Inferior parietal cortex (tissue), 1 donor: ENCODE measurements at regions not wholly inside any gene's neighbourhood (a gene's known extent, or its start where the extent isn't known, plus 50 kb on each side); places are given as distances from the start of the nearest gene placed in this dataset.
A peak's percentile ranks its signal among the peaks of the same experiment; 100 is the strongest.

ENCODE experiments used
- DNase-seq: peaks from one replicate; pipeline ENCODE4 v3.0.0-alpha.2; 2016; ENCODE audit errors: extremely low spot score

GRCh38 chr4:3364634-3365314 is 72.0 kb downstream of the RGS12 start:
- DNase-seq = no peak

- DNase-seq = no peak
Measured at GRCh38 chr4:3365326-3365725, 72.5 kb downstream of the RGS12 start.

DNA sequence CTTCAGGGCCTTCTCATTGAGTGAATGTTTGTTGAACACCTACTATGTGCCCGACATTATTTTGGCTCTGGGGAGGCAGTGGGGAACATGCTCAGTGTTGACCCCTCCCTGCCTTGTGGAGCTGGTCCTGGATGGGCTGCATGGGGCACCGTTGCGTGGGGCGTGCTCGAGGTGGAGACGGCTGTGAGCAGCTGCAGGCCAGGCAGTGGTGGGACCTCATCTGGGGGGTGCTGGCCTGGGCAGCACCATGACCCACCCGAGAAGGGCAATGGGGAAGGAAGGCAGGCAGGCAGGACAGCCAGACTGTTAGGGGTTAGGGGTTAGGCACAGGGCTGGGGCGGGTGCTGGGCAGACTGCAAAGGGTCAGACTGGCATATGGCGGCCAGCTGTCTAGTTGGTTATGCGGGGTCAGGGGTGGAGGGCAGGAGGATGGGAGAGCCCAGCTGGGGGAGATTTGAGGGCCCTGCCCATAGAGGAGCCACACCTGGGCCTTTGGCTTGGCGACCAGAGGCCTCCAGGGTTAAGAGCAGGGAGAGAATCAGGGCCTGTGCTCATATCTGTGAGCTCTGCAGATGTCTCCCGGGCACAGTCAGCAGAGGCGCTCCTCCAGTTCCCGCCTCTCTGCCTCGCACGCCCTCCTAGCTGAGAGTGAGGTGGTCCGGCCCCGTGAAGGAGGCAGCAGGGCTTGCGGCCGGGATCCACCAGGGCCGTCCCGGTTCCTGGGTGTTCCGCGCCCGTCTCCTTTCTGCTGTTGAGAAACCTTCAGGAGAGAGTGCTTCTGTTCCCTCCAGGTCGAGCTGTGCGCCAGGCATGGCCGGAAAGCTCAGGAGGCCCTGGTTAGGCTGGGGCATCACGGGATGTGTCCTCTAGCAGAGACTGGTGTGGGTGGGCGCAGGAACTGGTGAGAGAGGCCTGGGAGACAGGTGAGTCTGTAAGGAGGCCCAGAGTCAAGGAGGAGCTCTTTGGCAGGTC is 73.3 kb downstream of the RGS12 start:
- DNase-seq = no peak

- DNase-seq = no peak
Measured at GRCh38 chr4:3366893-3367775, 74.3 kb downstream of the RGS12 start.

- no peak for DNase-seq
Measured at GRCh38 chr4:3367866-3368265, 73.9 kb upstream of the HGFAC start.

DNA sequence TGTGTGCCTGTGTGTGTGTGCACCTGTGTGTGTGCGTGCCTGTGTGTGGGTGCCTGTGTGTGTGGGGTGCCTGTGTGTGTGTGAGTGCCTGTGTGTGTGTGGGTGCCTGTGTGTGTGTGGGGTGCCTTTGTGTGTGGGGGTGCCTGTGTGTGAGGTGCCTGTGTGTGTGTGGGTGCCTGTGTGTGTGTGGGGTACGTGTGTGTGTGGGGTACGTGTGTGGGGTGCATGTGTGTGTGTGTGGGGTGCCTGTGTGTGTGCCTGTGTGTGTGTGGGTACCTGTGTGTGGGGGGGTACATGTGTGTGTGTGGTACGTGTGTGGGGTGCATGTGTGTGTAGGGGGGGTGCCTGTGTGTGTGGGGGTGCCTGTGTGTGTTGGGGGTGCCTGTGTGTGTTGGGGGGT is 73.4 kb upstream of the HGFAC start:
- no peak for DNase-seq

DNA sequence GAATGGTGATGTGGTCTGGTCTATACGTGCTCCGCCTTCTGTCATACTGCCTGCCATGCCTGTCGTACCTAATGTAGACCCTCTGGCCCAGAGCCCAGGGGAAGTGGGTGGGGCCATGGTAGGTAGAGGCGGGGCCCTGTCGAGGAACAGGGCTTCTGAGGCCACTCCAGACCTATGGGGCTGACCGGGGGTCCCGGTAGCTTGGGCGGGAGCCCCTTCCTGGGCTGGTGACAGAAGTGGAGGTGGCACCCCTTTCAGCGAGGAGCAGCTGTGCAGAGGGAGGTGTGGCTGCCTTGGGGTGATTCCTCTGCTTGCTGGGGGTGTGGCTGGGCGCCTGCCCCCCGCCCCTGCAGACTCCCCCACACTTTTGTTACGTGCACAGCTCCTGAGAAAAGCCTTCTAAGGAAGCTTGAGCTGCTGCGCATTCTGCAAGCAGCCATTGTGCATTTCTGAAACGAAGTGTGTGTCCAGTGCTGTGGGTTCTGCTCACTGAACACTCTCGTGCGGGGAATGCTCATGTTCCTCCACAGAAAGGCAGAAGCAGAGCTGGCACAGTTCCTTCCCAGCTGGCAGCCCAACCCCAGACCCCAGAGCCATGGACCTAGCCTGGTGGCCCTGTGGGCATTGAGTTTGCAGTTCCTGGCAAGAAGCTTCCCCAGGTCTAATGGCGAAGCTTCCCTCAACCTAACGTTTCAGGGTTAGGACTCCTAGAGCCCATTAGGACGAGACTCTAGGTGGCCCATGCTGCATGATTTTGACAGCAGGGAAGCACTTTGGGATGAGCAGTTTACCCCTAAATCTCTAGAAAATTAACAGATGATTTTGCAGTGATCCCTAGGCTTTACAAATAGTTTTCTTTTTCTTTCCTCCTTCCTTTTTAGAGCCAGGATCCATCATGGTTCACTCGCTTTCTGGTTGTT is 72.7 kb upstream of the HGFAC start:
- DNase-seq = peak; percentile 27

- peak; percentile 70 for DNase-seq
Measured at GRCh38 chr4:3369781-3370674, 71.7 kb upstream of the HGFAC start.

DNA sequence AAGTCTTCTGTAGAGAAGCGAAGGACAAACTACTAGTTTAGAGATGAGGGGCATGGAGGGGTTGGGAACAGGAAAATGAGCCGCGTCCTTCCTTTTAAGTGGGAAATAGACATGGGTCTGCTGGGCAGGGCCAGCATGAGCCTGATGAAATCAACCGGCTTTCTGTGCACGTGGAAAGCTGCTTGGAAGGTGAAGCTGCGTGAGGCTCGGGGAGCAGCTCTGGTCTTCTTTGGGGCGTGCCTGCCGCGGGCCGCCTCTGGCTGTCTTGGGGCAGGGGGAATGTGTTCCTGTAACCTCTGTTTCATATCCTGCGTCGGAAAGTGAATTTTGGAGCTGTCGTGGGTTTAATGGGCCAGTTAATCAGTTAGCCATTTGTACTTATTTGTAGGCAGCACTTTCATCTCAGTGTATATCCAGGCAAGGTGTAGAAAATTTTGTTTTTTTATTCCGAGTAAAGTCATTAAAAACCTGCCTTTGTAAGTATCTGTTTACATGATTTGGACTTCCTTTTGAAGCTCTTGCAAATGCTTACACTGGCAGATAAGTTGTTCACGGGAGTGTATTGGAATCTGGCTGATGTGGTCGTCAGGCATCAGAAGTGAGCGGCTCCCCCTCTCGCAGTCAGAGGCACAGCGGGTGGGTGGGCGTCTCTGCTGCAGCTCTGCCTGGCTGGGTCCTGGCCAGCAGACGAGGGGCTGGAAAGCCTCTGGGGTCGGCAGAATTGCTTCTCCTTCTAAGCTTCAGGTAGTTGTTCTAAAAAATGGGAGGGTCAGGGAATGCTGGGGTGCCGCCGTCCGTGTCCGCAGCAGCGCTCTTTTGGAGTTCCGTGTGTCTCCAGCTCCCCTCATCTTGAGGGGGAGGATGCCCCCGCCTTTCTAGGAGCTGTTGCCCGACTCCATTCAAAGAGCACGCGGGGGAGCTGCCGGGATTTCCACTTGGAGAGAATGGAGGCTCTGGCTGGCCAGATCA is 70.5 kb upstream of the HGFAC start:
- DNase-seq = no peak

- DNase-seq = no peak
Measured at GRCh38 chr4:3372264-3372932, 69.4 kb upstream of the HGFAC start.

- DNase-seq = no peak
Measured at GRCh38 chr4:3372933-3373465, 68.8 kb upstream of the HGFAC start.

DNA sequence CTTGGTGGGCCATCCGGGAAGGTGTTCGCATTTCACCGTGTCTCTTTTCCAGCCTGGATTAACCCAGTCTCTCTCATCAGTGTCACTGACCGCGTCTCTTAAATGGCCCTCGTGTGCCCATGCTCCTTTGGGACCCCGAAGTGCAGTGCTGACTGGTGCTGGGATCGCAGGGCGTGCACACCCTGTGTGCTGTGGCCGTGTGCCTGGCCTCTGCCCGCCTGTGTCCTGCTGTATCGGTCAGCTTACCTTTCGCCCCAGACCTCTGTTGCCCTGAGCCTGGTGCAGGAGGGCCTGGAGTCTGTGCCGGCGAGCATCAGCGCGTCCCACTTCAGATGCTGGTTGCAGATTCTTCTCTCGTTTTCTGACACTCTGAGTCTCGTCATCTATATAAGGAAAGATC is 68.3 kb upstream of the HGFAC start:
- no peak for DNase-seq

DNA sequence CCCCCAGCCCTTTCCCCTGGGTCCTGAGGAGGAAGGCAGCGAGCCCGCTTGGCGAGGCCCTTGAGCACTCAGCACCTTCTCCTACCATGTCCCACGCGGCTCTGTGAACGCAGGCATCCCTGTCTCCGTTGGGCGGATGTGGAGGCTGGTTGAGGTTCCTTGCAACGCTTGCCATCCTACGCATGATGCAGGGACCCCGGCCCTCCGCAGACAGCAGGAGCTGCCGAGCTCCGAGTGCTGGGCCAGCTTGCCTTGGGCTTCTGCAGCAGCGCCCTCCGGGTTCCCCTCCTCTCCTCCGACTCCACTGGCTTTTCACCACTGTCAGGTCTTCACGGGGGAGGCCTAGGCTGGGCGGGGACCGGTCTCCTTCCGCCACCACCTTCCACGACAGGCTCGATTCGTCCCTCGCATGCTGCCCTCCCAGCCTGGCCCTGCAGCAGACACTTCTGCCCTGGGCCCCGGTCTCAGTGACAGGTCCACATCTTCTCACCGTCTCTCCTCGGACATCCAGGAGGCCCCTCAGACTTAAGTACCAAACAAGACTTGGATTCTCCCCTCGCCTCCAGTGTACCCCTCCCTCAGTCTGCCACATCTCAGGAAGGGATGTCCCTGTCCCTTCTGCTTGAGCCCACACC is 67.6 kb upstream of the HGFAC start:
- no peak for DNase-seq

DNA sequence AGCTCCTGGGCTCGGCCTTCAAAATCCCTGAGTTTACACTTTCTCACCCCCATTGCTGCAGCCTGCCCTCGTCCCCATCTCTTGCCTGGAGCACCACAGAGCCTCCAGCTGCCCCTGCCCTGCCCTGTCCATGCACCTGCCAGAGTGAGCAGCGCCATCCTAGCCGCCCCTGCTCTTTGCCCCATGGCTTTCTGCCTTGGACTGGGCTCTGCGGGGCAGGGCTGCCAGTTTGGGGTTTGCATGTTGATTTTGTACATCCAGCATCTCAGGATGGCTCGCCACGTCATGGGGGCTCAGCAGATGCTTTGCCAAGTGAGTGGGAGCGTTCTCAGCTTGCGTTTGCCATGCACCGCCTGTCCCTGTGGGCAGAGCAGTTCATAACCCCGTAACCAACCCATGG is 67.1 kb upstream of the HGFAC start:
- DNase-seq = no peak

DNA sequence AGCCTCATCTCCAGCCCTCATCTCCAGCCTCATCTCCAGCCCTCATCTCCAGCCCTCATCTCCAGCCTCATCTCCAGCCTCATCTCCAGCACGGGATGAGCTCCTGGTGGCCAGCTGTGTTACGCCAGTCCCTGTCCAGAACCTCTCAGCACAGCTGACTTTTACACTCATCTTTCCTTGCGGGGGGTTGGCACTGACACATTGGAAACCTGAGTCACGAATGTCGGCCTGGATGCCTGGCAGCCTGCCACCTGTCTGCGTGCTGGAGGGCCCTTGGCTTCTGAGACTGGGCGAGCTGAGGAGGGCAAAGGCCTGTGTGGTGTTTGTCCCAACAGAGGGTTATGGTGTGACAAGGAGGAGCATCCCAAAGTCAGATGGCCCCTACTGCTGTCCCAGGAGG is 66.1 kb upstream of the HGFAC start:
- DNase-seq = no peak

GRCh38 chr4:3376266-3376665 is 65.5 kb upstream of the HGFAC start:
- no peak for DNase-seq

DNA sequence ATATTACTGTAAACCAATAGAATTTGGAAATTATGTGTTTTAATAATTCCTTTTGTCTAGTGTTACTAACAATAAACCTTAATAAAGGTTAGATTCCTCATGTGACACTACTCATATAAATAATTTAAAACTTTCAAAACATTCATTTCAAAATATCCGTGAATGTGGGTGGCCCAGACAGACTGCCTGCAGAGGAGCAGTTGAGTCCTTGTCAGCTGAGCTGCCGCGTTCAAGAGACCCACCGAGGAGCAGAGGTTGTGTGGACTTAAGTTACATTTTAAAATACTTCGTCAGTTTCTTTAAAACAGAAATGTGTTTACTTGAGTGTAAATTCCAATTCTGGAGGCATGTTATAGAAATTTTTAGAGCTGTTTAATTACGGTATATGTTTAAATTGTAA is 64.2 kb upstream of the HGFAC start:
- DNase-seq = no peak
